ENCODE measurements at regions not wholly inside any gene's neighbourhood (a gene's known extent, or its start where the extent isn't known, plus 50 kb on each side); places are given as distances from the start of the nearest gene placed in this dataset.

GRCh38 chr14:101233391-101233790 is 327.9 kb upstream of the DIO3 start:
- no peak for DNase-seq (ENCODE audit: low read depth, low spot score)
- H3K4me3 ChIP-seq (ENCODE audit: low read depth, low read length): no peak overlapping the region
- in situ Hi-C loops (cut with HindIII; ENCODE audit: low sequenced_read_pairs): no loop called here
- TF ChIP-seq, protein P1, sequence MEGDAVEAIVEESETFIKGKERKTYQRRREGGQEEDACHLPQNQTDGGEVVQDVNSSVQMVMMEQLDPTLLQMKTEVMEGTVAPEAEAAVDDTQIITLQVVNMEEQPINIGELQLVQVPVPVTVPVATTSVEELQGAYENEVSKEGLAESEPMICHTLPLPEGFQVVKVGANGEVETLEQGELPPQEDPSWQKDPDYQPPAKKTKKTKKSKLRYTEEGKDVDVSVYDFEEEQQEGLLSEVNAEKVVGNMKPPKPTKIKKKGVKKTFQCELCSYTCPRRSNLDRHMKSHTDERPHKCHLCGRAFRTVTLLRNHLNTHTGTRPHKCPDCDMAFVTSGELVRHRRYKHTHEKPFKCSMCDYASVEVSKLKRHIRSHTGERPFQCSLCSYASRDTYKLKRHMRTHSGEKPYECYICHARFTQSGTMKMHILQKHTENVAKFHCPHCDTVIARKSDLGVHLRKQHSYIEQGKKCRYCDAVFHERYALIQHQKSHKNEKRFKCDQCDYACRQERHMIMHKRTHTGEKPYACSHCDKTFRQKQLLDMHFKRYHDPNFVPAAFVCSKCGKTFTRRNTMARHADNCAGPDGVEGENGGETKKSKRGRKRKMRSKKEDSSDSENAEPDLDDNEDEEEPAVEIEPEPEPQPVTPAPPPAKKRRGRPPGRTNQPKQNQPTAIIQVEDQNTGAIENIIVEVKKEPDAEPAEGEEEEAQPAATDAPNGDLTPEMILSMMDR (IDR thresholded peaks at IDR 0.05; ENCODE audit: low read depth, low read length): no peak

- no peak overlapping the region for H3K4me3 ChIP-seq (ENCODE audit: low read depth, low read length)
- no peak for DNase-seq (ENCODE audit: low read depth, low spot score)
- in situ Hi-C loops (cut with HindIII; ENCODE audit: low sequenced_read_pairs): no loop called here
- TF ChIP-seq, protein P1 (IDR thresholded peaks at IDR 0.05; ENCODE audit: low read depth, low read length): no peak
These were observed 327.5 kb upstream of the DIO3 start for GRCh38 chr14:101233808-101234207.

GRCh38 chr14:101234244-101234937 is 326.9 kb upstream of the DIO3 start:
- TF ChIP-seq, protein P1 (IDR thresholded peaks at IDR 0.05; ENCODE audit: low read depth, low read length): no peak
- no peak overlapping the region for H3K4me3 ChIP-seq (ENCODE audit: low read depth, low read length)
- no peak for DNase-seq (ENCODE audit: low read depth, low spot score)
- in situ Hi-C loops (cut with HindIII; ENCODE audit: low sequenced_read_pairs): no loop called here

DNA sequence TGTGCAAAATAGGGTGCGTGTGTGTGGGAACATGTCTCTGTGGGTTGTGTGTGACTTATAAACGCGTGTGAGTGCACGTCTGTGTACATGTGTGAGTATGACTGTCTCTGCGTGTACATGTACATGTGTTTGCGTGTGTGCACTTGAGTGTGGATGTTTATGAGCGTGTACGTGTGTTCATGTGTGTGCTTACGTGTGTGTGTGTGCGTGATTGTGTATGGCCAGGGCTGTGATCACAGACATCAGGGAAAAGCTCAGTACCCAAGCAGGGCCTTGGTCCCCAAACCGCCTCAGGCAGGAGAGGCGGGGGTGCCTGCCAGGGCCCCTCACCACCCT is 326.3 kb upstream of the DIO3 start:
- DNase-seq (ENCODE audit: low read depth, low spot score): no peak
- TF ChIP-seq, protein P1 (IDR thresholded peaks at IDR 0.05; ENCODE audit: low read depth, low read length): no peak
- no peak overlapping the region for H3K4me3 ChIP-seq (ENCODE audit: low read depth, low read length)
- in situ Hi-C loops (cut with HindIII; ENCODE audit: low sequenced_read_pairs): no loop called here

GRCh38 chr14:101235335-101236103 is 325.8 kb upstream of the DIO3 start:
- TF ChIP-seq, protein P1 (IDR thresholded peaks at IDR 0.05; ENCODE audit: low read depth, low read length): peak; percentile 89
- peak; percentile 31 for DNase-seq (ENCODE audit: low read depth, low spot score)
- no peak overlapping the region for H3K4me3 ChIP-seq (ENCODE audit: low read depth, low read length)
- in situ Hi-C loops (cut with HindIII; ENCODE audit: low sequenced_read_pairs): no loop called here

DNA sequence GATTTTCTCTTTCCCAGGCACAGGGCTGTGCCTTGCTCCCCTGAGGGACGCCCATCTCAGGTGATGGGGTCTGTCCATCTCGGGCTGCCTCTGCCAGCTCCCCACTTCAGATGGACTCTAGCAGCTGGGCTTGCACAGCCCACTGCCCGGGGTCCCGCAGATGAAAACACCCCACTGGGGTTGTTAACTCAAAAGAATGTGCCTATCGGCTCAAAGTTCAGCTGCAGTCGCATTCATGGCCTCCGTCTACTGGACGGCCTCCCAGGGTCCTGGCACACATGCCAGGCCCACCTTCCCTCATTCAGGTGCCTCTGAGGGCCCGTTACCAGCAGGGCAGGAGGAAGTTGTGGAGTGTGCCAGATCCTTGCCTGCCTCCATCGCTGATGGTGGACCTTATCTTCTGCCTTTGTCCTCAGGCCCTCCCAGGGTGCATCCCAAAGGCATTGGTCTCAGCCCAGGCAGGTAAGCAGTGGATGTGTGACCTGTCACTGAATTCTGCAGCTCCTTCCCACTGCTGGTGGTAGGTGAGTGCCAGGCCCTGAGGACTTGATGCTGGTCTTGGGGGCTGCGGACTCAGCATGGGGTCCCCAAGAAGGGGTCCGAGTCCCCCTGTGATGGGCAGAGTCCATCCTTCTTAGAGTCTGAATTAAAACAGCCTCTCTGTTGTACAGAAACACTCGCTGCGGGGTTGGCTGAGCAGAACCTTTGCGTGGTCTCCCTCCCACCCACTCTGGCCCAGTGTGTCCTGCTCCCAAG is 324.6 kb upstream of the DIO3 start:
- TF ChIP-seq, protein P1 (IDR thresholded peaks at IDR 0.05; ENCODE audit: low read depth, low read length): no peak
- no peak overlapping the region for H3K4me3 ChIP-seq (ENCODE audit: low read depth, low read length)
- DNase-seq (ENCODE audit: low read depth, low spot score): no peak
- in situ Hi-C loops (cut with HindIII; ENCODE audit: low sequenced_read_pairs): no loop called here

All from astrocyte of the spinal cord (primary cell).